ENCODE measurements at regions not wholly inside any gene's neighbourhood (a gene's known extent, or its start where the extent isn't known, plus 50 kb on each side); places are given as distances from the start of the nearest gene placed in this dataset.
"Not testable (repeated sequence)": the region's sequence is repeated elsewhere in the genome, so short reads cannot be mapped to it uniquely, and the experiment has no call there.

DNA sequence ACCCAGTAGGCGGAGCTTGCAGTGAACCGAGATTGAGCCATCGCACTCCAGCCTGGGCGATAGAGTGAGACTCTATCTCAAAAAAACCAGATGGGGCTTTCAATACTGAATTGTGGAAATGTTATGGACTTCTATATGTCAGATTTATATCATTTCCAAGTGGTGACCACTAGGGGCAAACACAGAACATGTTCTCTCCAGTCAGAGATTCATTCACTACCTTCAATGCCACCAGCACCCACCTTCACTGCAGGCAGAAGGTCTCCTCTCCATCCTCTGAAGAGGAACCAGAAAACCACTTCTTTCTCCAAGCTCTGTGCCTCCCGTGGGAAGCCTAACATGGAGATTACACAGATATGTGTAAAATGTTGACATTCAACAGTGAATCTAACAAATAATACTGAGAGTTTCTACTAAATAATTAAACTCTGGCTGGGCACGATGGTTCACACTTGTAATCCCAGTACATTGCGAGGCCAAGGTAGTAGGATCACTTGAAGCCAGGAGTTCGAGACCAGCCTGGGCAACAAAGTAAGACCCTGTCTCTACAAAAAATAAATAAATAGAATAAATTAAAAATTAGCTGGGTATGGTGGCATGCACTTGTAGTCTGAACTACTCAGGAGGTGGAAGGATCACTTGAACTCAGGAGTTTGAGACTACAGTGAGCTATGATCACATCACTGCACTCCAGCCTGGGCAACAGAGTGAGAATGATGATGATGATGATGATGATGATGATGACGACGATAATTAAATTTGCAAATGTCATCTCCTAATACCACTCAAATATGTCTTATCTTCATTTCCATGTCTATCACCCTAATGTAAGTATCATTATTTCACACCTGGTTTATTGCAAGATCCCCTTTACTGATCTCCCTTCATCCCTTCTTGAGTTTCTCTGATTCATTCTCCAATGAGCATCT, 151.1 kb downstream of the ZNF281 start:
- DNase-seq (ENCODE audit: low read depth in 4 of 4, low spot score in 3 of 4), result no peak

GRCh38 chr1:200257235-200257634, 152.6 kb downstream of the ZNF281 start:
- no peak for DNase-seq (ENCODE audit: low read depth in 4 of 4, low spot score in 3 of 4)

DNA sequence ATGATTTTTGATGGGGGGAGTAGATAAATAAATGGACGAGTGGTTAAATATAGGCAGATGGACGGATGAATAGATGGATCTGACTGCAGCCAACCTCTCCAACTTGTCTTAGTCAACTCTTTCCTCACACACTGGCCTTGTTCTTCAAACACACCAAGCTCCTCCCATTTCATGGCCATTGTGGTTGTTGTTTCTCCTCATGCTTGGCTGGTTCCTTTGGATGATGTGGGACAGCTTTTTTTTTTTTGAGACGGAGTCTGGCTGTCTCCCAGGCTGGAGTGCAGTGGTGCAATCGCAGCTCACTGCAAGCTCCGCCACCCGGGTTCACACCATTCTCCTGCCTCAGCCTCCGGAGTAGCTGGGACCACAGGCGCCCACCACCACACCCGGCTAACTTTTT, 155.2 kb downstream of the ZNF281 start:
- not testable (repeated sequence) for DNase-seq (ENCODE audit: low read depth in 4 of 4, low spot score in 3 of 4)

DNA sequence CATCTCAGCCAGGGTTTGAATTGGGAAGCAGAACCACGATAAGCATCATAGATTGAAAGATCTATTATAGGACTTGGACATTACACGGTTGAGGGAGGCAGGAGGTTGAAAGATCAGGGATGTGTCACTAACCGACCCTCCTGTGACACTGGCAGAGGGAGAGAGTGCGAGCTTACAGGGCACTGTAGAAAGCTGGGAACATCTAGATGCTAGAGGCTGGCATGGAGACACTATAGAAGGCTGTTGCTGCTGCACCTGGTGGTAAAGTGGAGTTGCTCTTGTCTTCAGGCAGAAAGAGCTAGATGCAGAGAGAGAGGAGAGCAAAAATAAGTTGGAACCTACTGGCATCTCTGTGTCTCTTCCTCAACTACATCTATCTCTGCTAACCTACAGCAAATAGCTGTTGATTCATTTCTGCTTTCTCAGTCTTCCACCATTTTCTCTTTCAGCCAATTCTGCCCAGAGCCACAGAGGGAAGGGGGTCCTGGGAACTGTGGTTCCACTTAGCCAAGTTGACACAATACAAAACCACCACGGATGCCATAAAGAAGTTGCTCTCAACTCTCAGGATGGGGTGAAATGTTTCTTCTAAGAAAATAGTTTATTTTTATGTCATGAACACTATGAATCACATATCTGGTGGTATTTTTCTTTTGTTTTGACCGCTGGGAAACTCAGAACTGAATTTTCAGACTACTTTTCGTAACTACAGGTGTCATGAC, 155.9 kb downstream of the ZNF281 start:
- no peak for DNase-seq (ENCODE audit: low read depth in 4 of 4, low spot score in 3 of 4)

DNA sequence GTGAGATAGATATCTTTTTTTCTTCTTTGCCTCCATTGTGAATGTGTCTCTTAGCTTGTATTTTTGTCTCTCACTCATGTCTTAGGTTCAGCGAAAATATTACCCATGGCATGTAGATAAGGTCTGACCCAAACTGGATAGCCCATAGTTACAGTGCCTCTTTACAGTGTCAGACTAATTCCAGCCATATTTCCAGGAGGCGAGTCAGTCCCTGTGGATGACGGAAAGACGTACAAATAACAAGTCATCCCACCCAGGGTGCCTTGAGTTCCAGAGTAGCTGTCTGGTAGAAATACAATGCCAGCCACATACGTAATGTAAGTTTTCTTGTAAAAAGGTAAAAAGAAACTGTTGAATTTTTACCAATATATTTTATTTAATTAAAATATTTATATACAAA, 157.3 kb downstream of the ZNF281 start:
- no peak for DNase-seq (ENCODE audit: low read depth in 4 of 4, low spot score in 3 of 4)

GRCh38 chr1:200250469-200250868, 159.4 kb downstream of the ZNF281 start:
- no peak for DNase-seq (ENCODE audit: low read depth in 4 of 4, low spot score in 3 of 4)

DNA sequence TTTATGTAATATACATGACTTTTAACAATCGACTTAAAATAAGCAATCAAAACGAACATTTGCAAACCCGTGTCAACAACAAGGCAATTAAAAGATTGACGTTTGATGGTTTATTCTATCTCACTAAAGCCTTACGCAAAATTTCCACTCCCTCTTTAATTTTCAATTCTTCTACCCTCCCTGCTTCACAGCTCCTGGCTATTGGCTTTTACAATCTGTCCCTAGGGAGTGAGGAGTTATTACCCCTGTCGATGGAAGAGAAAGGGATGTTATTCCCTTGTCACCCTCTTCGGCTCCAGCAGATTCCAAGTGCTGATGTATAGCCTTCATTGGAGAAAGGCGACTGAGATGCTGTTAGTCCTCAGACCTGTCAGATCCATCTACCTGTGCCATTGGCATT, 161.3 kb downstream of the ZNF281 start:
- DNase-seq (ENCODE audit: low read depth in 4 of 4, low spot score in 3 of 4), result no peak

- DNase-seq (ENCODE audit: low read depth in 4 of 4, low spot score in 3 of 4), result peak in 1 of 4 donors; percentile 30
Observed at GRCh38 chr1:200247518-200247917, 162.3 kb downstream of the ZNF281 start.

- DNase-seq (ENCODE audit: low read depth in 4 of 4, low spot score in 3 of 4), result no peak
Observed at GRCh38 chr1:200245473-200245872, 164.4 kb downstream of the ZNF281 start.

DNA sequence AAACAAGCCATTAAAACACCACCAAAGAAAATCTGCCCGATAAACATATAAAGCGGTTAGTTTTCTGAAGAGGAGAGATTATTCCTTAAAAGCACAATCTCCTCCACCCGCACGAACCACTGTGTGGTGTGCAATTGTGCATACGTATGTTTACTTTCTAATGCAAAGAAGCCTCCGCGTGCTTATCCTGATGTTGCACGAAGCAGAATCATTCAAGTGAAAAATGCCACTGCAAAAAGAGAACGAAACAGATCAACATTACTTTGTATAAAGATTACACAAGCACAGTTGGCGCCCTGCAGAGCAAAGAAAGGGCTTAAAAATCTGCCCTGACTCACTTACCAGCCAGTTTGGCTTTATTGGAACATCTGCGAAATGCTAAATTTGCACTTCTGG, 166.8 kb downstream of the ZNF281 start:
- DNase-seq (ENCODE audit: low read depth in 4 of 4, low spot score in 3 of 4), result no peak

- DNase-seq (ENCODE audit: low read depth in 4 of 4, low spot score in 3 of 4), result peak in 2 of 4 donors; percentile 20 to 35
Observed at GRCh38 chr1:200242110-200243041, 167.5 kb downstream of the ZNF281 start.

DNA sequence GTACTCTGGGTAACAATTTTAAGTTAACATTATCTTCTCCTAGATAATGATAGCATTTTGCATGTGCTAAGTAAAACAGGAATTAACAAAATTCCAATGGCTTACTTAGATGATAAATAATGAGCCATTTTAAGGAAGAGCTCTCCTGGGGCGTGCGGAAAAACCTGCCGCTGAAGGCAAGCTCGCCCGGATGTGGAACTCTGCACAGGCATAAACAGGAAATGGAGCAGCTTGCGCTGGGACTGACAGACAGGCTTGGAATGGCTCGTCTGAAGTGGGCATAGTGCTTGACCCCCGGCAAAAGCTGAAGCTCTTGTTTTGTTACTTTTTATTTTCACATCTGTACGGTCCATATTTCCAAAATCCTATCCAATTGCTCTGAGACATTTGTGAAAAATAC, 169.2 kb downstream of the ZNF281 start:
- no peak for DNase-seq (ENCODE audit: low read depth in 4 of 4, low spot score in 3 of 4)

- DNase-seq (ENCODE audit: low read depth in 4 of 4, low spot score in 3 of 4), result no peak
Observed at GRCh38 chr1:200238311-200238710, 171.5 kb downstream of the ZNF281 start.

GRCh38 chr1:200237066-200237465, 172.8 kb downstream of the ZNF281 start:
- no peak for DNase-seq (ENCODE audit: low read depth in 4 of 4, low spot score in 3 of 4)

DNA sequence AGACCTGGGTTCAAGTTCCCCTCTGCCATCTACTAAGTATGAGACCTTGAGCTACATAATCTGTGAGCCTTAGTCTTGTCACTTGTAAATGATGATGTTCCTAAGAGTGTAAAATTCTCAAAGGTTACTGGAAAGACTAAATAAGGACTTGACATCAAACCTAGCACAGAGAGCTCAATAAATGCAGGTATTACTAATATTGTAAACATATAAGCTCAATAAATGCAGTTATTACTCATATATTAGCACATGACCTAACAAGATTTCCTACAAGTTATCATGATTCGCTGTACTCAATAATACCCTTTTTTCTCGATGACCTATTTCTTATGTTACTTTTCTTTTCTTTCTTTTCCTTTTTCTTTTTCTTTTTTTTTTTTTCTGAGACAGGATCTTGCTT, 174.9 kb downstream of the ZNF281 start:
- no peak for DNase-seq (ENCODE audit: low read depth in 4 of 4, low spot score in 3 of 4)

DNA sequence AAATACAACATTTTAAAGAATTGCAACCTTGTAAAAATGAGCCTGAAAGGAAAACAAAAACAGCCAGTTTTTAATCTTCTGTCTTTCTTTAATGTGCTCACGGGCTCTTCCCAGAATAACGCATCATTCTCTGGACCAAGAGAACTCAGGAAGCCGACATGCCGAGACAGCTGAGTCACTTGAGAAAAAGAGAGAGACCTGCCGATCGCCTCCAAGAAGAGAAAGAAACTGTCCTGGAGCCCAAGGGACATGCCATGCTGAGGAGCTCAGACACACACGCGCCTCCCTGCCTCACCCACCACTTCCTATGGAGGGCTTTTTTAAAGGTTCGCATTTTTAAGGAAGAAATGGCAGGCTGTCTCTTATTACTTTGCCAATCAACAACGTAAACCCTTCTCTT, 176.4 kb downstream of the ZNF281 start:
- DNase-seq (ENCODE audit: low read depth in 4 of 4, low spot score in 3 of 4), result no peak

DNA sequence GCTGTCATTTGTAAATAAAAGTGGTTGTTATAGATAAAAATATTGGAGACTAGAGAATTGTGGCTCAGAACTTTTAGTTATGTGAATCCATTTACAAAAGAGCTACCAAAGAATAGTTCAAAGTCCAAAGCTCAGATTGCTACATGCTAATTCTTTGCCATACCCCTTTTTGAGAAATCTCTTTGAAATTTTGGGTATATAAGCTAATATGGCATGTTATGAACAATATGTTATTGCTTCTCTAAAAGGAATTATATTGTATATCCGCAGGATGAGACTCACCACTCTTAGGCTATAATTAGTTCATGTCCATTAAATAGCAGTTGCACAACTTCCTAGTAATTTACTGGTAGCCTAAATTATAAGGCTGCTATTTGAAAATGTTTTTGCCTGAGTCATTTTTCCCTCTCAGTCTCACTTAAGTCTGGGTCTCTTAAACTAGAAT, 178.0 kb downstream of the ZNF281 start:
- DNase-seq (ENCODE audit: low read depth in 4 of 4, low spot score in 3 of 4), result no peak

GRCh38 chr1:200230671-200231070, 179.2 kb downstream of the ZNF281 start:
- no peak for DNase-seq (ENCODE audit: low read depth in 4 of 4, low spot score in 3 of 4)

GRCh38 chr1:200228486-200228885, 181.3 kb downstream of the ZNF281 start:
- DNase-seq (ENCODE audit: low read depth in 4 of 4, low spot score in 3 of 4), result no peak

- DNase-seq (ENCODE audit: low read depth in 4 of 4, low spot score in 3 of 4), result no peak
Observed at GRCh38 chr1:200228081-200228480, 181.8 kb downstream of the ZNF281 start.
